ENCODE measurements at regions not wholly inside any gene's neighbourhood (a gene's known extent, or its start where the extent isn't known, plus 50 kb on each side); places are given as distances from the start of the nearest gene placed in this dataset.

DNA sequence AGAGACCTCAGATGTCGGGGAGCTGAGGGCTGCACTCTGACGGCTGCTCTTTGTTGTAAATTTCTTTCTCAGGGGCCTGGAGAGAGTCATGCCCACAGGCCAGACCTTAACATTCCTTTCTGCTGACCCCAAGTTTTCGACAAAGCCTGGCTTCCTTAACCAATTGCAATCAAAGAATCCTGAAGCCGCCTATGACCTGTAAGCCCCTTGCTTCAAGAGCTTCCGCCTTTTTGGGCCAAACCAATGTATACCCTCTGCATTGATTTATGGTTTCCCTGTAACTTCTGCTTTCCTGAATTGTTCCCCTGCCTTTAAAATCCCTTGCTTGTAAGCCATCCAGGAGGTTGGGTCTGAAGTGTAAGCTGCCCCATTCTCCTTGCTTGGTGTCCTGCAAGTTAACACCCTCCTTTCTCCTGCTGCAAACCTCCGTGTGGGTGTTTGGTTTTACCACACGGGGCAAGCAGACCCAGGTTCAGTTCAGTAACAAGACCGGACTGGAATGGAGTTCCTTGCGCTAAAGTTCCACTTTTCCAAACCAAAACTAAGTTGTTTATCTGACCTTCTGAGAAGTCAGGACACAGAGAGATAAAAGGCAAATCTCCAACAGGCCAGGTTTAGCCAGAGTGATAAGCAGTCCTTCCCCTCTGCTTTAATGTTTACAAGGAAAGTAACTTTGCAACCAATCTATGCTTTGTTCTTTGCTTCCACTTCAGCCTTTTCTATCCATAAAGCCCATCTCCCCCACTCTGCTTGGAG lies 141.6 kb downstream of the KCNJ12 start:
- Mint-ChIP-seq H3K36me3 (ENCODE audit: low read depth) (no peaks in the 10 kb centered on the region), H3K27ac (no peak overlapping the region), H3K4me1 (ENCODE audit: low read depth) (no peaks in the 10 kb centered on the region), H3K9me3 (no peaks in the 10 kb centered on the region), H3K4me3 (no peak overlapping the region), H3K27me3 (peaks cover 9% of the 10 kb centered on the region)
- ChIA-PET CTCF (interaction anchor here (2.0 kb wide), 1 partner anchor 61 kb away, joined by 5 read pairs; no protein-coding TSS in a partner anchor), POLR2A (no interaction called here)
- intact Hi-C loops (cut with micrococcal nuclease) = loop anchor here (10.0 kb wide), 2 partner anchors 203 to 393 kb away; partner anchors contain the start of gene DHRS7B
- no peak for ATAC-seq
- TF ChIP-seq, protein P1, sequence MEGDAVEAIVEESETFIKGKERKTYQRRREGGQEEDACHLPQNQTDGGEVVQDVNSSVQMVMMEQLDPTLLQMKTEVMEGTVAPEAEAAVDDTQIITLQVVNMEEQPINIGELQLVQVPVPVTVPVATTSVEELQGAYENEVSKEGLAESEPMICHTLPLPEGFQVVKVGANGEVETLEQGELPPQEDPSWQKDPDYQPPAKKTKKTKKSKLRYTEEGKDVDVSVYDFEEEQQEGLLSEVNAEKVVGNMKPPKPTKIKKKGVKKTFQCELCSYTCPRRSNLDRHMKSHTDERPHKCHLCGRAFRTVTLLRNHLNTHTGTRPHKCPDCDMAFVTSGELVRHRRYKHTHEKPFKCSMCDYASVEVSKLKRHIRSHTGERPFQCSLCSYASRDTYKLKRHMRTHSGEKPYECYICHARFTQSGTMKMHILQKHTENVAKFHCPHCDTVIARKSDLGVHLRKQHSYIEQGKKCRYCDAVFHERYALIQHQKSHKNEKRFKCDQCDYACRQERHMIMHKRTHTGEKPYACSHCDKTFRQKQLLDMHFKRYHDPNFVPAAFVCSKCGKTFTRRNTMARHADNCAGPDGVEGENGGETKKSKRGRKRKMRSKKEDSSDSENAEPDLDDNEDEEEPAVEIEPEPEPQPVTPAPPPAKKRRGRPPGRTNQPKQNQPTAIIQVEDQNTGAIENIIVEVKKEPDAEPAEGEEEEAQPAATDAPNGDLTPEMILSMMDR (IDR thresholded peaks at IDR 0.05) = no peak
- DNase-seq = no peak

DNA sequence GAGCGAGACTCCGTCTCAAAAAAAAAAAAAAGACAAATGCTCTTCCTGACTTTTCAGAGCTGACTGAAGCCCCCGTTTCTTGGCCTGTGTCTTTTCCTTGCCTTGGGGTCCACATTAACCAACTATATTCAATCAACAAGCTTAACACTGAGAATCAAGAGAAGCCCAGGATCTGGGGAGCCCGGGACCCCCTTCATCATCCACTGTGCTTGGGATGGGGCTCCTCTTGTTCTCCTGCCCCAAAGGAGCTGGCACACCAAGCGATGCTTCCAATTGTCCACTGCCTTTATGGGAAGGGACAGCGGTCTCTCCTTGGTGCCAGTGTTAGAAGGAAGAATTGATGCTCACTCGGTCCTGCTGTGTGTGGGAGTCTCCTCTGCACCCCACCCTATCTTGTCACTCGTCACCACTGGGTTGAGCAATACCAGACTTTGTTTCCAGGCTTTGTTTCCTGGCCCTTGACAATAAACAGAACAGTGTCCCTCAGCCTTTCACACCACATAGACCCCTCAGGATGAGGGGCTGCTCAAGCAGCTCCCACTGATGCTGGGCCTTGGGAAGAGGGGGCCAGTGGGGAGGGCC lies 146.7 kb downstream of the KCNJ12 start:
- DNase-seq = no peak
- intact Hi-C loops (cut with micrococcal nuclease) = no loop called here
- Mint-ChIP-seq H3K27me3 (peaks cover 9% of the 10 kb centered on the region), H3K4me3 (no peak overlapping the region), H3K27ac (no peak overlapping the region), H3K36me3 (ENCODE audit: low read depth) (no peaks in the 10 kb centered on the region), H3K4me1 (ENCODE audit: low read depth) (no peaks in the 10 kb centered on the region), H3K9me3 (no peaks in the 10 kb centered on the region)
- TF ChIP-seq, protein P1 (IDR thresholded peaks at IDR 0.05) = no peak
- ChIA-PET CTCF (interaction anchor here (1.6 kb wide), 1 partner anchor 10 kb away, joined by 4 read pairs; no protein-coding TSS in a partner anchor), POLR2A (no interaction called here)
- ATAC-seq = no peak

DNA sequence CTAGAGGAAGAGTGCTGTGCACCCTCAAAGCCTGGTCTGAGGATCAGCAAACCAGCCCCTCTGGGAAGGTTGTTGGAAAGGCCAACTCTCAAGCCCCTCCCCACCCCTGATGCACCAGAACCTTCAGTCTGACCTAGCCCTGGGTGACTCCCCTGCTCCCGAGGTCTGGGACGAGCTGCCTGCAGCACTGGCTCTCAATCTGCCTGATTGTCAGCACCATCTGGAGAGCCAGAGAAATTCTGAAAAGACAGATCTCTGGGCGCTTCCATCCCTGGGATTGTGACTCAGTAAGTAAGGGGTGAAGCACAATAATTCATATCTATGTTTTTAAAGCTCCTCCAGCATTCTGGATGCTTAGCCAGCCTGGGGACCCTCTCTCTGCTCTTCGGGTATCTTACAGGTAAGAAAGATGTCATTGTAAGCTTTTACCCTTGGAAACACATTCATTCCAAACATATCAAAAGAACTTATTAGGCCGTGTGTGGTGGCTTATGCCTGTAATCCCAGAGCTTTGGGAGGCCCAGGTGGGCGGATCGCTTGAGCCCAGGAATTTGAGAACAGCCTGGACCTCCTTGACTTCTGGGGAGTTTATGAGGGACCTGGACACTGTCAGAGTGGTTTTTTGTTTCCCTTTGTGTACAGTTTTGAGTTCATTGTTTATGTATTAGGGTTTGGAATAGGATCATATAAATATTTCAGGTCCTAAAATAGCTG lies 147.5 kb downstream of the KCNJ12 start:
- Mint-ChIP-seq H3K27me3 (peaks cover 9% of the 10 kb centered on the region), H3K4me3 (no peak overlapping the region), H3K9me3 (no peaks in the 10 kb centered on the region), H3K36me3 (ENCODE audit: low read depth) (no peaks in the 10 kb centered on the region), H3K4me1 (ENCODE audit: low read depth) (no peaks in the 10 kb centered on the region), H3K27ac (no peak overlapping the region)
- ATAC-seq (no peak), DNase-seq (no peak)
- intact Hi-C loops (cut with micrococcal nuclease) = no loop called here
- TF ChIP-seq, protein P1 (IDR thresholded peaks at IDR 0.05) = no peak
- ChIA-PET POLR2A (no interaction called here), CTCF (interaction anchor here (1.6 kb wide), 1 partner anchor 11 kb away, joined by 4 read pairs; no protein-coding TSS in a partner anchor)

DNA sequence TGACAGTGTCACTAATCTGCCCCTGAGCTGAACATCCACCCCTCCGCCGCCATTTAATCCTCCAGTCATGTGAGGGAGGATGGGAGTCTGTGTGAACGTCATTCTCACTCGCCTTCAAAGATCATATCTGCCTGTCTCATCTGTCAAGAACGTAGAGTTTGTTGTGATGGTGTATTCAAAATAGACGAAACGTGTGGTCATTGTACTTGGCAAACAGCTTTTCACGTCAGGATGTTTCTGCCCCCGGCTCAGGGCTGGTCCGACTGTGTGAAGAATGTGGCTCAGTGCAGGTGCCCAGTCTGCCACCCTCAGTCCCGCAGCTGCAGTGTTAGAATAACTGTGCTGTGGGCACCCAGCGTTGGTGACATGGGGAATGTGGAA lies 148.0 kb downstream of the KCNJ12 start:
- Mint-ChIP-seq H3K27ac (no peak overlapping the region), H3K9me3 (no peaks in the 10 kb centered on the region), H3K27me3 (peaks cover 7% of the 10 kb centered on the region), H3K36me3 (ENCODE audit: low read depth) (no peaks in the 10 kb centered on the region), H3K4me3 (no peak overlapping the region), H3K4me1 (ENCODE audit: low read depth) (no peaks in the 10 kb centered on the region)
- ChIA-PET CTCF (interaction anchor here (1.2 to 1.6 kb wide), 2 partner anchors 11 to 12 kb away, joined by 4 read pairs; no protein-coding TSS in a partner anchor), POLR2A (no interaction called here)
- intact Hi-C loops (cut with micrococcal nuclease) = no loop called here
- no peak for DNase-seq
- no peak for ATAC-seq
- TF ChIP-seq, protein P1 (IDR thresholded peaks at IDR 0.05) = no peak
